ENCODE measurements at regions not wholly inside any gene's neighbourhood (a gene's known extent, or its start where the extent isn't known, plus 50 kb on each side); places are given as distances from the start of the nearest gene placed in this dataset.

DNA sequence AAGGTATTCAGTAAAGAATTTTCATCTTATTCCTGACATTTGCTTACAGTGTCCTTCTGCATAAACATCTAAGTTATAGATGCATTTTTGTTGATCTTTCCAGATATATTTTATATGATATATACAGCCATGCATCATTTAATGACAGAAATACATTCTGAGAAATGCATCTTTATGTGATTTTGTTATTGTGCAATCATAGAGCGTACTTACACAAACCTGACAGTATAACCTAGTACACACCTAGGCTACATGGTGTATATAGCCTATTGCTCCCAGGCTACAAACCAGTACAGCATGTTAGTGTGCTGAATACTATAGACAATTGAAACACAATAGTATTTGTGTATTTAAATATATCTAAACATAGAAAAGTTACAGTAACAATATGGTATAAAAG lies 642.0 kb downstream of the XPNPEP1 start:
- H3K27ac ChIP-seq (ENCODE audit: low read length) = no peak overlapping the region
- ATAC-seq (no peak), DNase-seq (ENCODE audit: low read depth, low spot score) (no peak)
- in situ Hi-C loops (cut with HindIII; ENCODE audit: low pct_unique_long_range_greater_than_20kb, low sequenced_read_pairs) (no loop called here), intact Hi-C loops (cut with micrococcal nuclease; ENCODE audit: unreplicated experiment) (no loop called here)
- no peak overlapping the region for H3K4me3 ChIP-seq (ENCODE audit: low read depth in 2 of 2, low read length in 2 of 2)
- TF ChIP-seq SIN3A (IDR thresholded peaks at IDR 0.05; ENCODE audit: borderline replicate concordance, insufficient read depth, low read depth, low read length) (no peak), TCF7L2 (IDR thresholded peaks at IDR 0.05; ENCODE audit: low read depth, low read length) (no peak), POLR2AphosphoS5 (IDR thresholded peaks at IDR 0.05; ENCODE audit: low read depth, low read length) (no peak)
- TF ChIP-seq, protein P1, sequence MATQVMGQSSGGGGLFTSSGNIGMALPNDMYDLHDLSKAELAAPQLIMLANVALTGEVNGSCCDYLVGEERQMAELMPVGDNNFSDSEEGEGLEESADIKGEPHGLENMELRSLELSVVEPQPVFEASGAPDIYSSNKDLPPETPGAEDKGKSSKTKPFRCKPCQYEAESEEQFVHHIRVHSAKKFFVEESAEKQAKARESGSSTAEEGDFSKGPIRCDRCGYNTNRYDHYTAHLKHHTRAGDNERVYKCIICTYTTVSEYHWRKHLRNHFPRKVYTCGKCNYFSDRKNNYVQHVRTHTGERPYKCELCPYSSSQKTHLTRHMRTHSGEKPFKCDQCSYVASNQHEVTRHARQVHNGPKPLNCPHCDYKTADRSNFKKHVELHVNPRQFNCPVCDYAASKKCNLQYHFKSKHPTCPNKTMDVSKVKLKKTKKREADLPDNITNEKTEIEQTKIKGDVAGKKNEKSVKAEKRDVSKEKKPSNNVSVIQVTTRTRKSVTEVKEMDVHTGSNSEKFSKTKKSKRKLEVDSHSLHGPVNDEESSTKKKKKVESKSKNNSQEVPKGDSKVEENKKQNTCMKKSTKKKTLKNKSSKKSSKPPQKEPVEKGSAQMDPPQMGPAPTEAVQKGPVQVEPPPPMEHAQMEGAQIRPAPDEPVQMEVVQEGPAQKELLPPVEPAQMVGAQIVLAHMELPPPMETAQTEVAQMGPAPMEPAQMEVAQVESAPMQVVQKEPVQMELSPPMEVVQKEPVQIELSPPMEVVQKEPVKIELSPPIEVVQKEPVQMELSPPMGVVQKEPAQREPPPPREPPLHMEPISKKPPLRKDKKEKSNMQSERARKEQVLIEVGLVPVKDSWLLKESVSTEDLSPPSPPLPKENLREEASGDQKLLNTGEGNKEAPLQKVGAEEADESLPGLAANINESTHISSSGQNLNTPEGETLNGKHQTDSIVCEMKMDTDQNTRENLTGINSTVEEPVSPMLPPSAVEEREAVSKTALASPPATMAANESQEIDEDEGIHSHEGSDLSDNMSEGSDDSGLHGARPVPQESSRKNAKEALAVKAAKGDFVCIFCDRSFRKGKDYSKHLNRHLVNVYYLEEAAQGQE (IDR thresholded peaks at IDR 0.05; ENCODE audit: insufficient read depth in 1 of 2, low read depth in 2 of 2, low read length in 1 of 2) = no peak
- TF ChIP-seq, protein P2, sequence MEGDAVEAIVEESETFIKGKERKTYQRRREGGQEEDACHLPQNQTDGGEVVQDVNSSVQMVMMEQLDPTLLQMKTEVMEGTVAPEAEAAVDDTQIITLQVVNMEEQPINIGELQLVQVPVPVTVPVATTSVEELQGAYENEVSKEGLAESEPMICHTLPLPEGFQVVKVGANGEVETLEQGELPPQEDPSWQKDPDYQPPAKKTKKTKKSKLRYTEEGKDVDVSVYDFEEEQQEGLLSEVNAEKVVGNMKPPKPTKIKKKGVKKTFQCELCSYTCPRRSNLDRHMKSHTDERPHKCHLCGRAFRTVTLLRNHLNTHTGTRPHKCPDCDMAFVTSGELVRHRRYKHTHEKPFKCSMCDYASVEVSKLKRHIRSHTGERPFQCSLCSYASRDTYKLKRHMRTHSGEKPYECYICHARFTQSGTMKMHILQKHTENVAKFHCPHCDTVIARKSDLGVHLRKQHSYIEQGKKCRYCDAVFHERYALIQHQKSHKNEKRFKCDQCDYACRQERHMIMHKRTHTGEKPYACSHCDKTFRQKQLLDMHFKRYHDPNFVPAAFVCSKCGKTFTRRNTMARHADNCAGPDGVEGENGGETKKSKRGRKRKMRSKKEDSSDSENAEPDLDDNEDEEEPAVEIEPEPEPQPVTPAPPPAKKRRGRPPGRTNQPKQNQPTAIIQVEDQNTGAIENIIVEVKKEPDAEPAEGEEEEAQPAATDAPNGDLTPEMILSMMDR (IDR thresholded peaks at IDR 0.05) = no peak
- H3K36me3 ChIP-seq (ENCODE audit: control insufficient read depth, insufficient read depth, low read length) = no peaks in the 10 kb centered on the region
- no TSS peak for BruUV-seq (replicated peaks)
- H3K4me1 ChIP-seq (ENCODE audit: control insufficient read depth, insufficient read depth, low read length) = no peaks in the 10 kb centered on the region
- ChIA-PET CTCF (no interaction called here), POLR2A (no interaction called here)
- H3K9me3 ChIP-seq (ENCODE audit: control insufficient read depth, insufficient read depth, low read depth, low read length) = no peaks in the 10 kb centered on the region
- no peaks in the 10 kb centered on the region for H3K27me3 ChIP-seq (ENCODE audit: control insufficient read depth, insufficient read depth, low read length)

GRCh38 chr10:109280837-109281236 lies 642.5 kb downstream of the XPNPEP1 start:
- no peaks in the 10 kb centered on the region for H3K4me1 ChIP-seq (ENCODE audit: control insufficient read depth, insufficient read depth, low read length)
- intact Hi-C loops (cut with micrococcal nuclease; ENCODE audit: unreplicated experiment) = no loop called here
- no peak overlapping the region for H3K4me3 ChIP-seq (ENCODE audit: low read depth in 2 of 2, low read length in 2 of 2)
- ChIA-PET POLR2A (no interaction called here), CTCF (no interaction called here)
- BruUV-seq (replicated peaks) = no TSS peak
- H3K27ac ChIP-seq (ENCODE audit: low read length) = no peak overlapping the region
- H3K36me3 ChIP-seq (ENCODE audit: control insufficient read depth, insufficient read depth, low read length) = no peaks in the 10 kb centered on the region
- no peak for DNase-seq (ENCODE audit: low read depth, low spot score)
- TF ChIP-seq, protein P2 (IDR thresholded peaks at IDR 0.05) = no peak
- no peak for TF ChIP-seq TCF7L2 (IDR thresholded peaks at IDR 0.05; ENCODE audit: low read depth, low read length)
- no peak for TF ChIP-seq SIN3A (IDR thresholded peaks at IDR 0.05; ENCODE audit: borderline replicate concordance, insufficient read depth, low read depth, low read length)
- H3K27me3 ChIP-seq (ENCODE audit: control insufficient read depth, insufficient read depth, low read length) = no peaks in the 10 kb centered on the region
- in situ Hi-C loops (cut with HindIII; ENCODE audit: low pct_unique_long_range_greater_than_20kb, low sequenced_read_pairs) = no loop called here
- H3K9me3 ChIP-seq (ENCODE audit: control insufficient read depth, insufficient read depth, low read depth, low read length) = no peaks in the 10 kb centered on the region
- ATAC-seq = no peak

DNA sequence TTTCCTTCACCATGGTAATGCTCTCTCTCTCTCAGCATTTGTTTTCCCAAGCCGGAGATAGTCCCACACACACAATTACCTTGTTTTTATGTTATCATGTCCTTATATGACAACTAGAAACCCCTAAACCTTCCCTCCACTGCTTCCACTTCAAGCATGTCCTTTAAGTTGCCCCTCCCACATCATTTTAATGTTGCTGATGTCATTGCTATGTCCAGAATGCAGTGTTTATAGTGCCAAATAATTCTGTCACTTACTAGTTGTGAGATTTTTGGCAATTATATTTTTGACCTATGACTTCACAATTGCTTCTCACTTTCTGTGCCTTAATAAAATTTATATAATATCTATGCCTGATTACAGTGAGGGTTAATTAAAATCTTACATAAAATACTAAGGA lies 645.9 kb downstream of the XPNPEP1 start:
- intact Hi-C loops (cut with micrococcal nuclease; ENCODE audit: unreplicated experiment) (no loop called here), in situ Hi-C loops (cut with HindIII; ENCODE audit: low pct_unique_long_range_greater_than_20kb, low sequenced_read_pairs) (no loop called here)
- no TSS peak for BruUV-seq (replicated peaks)
- ChIA-PET POLR2A (no interaction called here), CTCF (no interaction called here)
- Histone ChIP-seq H3K27ac (ENCODE audit: low read length) (no peak overlapping the region), H3K36me3 (ENCODE audit: control insufficient read depth, insufficient read depth, low read length) (no peaks in the 10 kb centered on the region), H3K9me3 (ENCODE audit: control insufficient read depth, insufficient read depth, low read depth, low read length) (no peaks in the 10 kb centered on the region), H3K4me3 (ENCODE audit: low read depth in 2 of 2, low read length in 2 of 2) (no peak overlapping the region), H3K27me3 (ENCODE audit: control insufficient read depth, insufficient read depth, low read length) (no peaks in the 10 kb centered on the region), H3K4me1 (ENCODE audit: control insufficient read depth, insufficient read depth, low read length) (no peaks in the 10 kb centered on the region)
- DNase-seq (ENCODE audit: low read depth, low spot score) = no peak
- TF ChIP-seq, protein P1 (IDR thresholded peaks at IDR 0.05; ENCODE audit: insufficient read depth in 1 of 2, low read depth in 2 of 2, low read length in 1 of 2) = no peak
- TF ChIP-seq POLR2AphosphoS5 (IDR thresholded peaks at IDR 0.05; ENCODE audit: low read depth, low read length) (no peak), SIN3A (IDR thresholded peaks at IDR 0.05; ENCODE audit: borderline replicate concordance, insufficient read depth, low read depth, low read length) (no peak), TCF7L2 (IDR thresholded peaks at IDR 0.05; ENCODE audit: low read depth, low read length) (no peak)
- TF ChIP-seq, protein P2 (IDR thresholded peaks at IDR 0.05) = no peak
- ATAC-seq = no peak

All from Panc1 (cell line).